NCI-H2107 treated with DMSO at 0.1 percent for 48 hours (cell line): ENCODE measurements at regions not wholly inside any gene's neighbourhood (a gene's known extent, or its start where the extent isn't known, plus 50 kb on each side); places are given as distances from the start of the nearest gene placed in this dataset.

Source experiments
- DNase-seq: peaks from one replicate; lab custom pipeline; 2025; ENCODE audit not compliant: unreplicated experiment; lab: John Stamatoyannopoulos, UW

DNA sequence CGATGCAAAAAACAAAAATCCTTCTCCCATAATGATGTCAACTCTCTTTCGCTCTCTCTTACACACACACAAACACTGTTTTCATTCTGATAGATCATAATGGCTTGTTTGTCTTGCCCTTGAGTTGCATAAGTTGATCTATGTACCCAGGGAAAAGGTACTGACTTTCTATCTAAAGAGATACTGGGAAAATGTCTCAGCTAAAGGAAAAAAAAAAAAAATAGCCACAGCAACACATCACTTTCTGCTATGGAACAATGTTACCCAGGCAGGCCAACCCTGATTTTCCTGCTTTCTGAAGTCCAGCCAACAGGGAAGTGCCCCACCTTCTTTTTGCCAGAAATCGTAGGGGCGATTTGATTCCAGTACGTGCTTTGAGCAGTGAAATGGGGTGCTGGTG is 212.6 kb upstream of the ACTBL2 start:
- DNase-seq = no peak

DNA sequence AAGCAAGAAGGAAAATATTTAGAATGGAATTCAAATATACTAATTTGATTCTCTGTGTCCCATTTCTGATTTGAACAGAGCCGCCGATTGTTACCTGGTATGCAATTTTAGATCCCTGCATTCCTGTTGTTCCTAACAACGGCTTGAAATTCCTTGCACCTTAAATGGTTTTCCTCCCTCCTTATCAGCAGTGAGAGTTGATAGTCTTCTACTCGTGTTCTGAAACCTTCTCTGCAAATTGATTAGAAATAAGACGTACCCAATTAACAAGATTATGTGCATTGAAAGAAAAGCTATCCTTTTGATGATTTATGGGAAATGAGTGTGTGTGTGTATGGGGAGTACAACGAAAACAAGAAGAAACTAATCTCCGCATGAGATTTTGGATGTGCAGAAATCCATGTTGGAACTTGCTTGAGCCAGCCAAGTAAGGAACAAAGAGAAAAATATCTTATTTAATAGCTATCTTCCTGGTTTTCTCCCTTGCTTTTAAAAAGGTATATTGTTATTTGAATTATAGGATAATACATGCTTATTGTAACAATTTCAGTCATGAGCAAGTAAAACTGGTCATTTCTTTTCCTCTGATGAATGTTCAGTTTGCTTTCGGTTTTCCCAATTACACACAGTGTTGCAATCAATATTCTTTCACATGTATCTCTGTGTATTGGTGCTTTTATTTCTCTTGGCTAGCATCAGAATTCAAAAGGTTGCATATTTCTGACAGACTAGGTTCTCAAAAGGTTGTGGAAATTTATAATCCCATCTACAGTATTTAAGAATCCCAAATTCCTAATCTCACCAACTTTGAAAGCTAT is 211.1 kb upstream of the ACTBL2 start:
- DNase-seq = no peak

DNA sequence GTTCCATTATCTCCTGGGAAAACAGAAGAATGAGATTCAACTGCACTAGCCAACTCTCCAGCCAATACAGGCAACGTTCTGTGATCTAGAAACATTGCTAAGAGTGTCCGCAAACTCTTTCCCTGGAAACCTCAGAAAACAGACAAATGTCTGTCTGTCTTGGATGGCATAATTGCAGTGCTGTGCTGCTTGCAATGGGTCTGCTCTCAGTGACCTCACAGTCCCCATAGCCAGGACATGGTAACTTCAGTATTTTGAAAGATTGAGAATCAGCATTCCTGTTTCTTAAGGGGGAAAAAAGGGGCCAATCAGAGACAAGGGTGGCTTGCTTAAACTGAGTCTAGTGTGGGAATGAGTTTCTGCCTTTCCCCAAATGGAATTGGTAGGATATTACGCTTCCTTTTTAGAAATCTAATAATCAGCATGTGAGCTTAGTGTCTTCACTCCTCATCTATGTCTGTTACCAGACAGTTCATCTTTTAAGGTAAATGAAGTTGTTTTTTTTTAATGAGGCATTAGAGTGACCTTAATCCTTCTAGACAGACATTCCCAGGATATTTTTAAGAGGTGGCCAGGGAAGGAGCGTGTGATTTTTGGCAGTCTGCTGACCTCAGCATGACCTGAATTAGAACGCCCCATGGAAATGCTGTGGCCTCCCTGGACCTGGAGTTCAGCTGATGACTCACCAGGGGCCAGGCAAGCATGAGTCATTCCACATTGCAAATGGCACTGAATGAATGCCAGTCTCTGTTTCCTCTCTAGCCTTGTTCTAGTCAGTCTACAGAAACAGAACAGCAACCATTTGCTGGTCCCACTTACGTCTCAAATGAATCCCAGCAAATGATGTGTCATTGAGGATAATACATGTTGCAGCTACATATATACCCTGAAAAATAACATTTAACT is 210.2 kb upstream of the ACTBL2 start:
- no peak for DNase-seq

DNA sequence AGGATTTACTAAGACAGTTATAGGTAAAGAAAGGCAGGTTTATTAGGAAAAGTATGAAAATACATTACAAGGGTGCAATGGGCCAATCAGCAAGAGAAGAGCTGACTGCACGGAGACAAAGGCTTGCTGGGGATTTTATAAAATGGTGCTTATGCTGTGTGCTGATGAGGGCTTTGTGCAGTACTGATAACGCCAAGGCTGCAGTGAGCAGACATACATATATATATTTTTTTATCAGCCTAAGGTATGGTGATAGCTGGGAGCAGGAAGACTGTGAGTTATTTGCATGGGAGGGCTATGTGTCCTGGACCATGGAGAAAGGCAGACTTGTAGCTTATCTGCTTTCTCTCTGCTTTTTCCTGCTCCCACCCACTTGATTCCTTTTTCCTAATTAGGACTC is 208.1 kb upstream of the ACTBL2 start:
- no peak for DNase-seq

DNA sequence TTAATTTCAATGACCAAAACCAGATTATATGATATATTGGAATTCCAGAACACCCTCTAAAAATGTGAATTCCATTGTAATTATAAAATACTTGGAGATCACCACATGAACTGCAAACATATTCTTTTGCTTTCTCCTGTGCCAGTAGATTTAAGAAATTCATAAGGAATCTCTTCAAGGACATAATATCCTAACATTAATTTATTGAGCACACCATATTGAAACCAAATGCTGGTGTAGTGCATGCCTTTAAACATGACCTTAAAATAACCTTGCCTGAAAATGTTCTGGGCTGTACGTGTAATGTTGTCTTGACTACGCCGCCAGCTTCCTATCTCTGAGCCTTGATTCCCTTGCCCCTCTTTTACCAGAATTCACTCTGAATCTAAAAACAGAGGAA is 205.0 kb upstream of the ACTBL2 start:
- no peak for DNase-seq

DNA sequence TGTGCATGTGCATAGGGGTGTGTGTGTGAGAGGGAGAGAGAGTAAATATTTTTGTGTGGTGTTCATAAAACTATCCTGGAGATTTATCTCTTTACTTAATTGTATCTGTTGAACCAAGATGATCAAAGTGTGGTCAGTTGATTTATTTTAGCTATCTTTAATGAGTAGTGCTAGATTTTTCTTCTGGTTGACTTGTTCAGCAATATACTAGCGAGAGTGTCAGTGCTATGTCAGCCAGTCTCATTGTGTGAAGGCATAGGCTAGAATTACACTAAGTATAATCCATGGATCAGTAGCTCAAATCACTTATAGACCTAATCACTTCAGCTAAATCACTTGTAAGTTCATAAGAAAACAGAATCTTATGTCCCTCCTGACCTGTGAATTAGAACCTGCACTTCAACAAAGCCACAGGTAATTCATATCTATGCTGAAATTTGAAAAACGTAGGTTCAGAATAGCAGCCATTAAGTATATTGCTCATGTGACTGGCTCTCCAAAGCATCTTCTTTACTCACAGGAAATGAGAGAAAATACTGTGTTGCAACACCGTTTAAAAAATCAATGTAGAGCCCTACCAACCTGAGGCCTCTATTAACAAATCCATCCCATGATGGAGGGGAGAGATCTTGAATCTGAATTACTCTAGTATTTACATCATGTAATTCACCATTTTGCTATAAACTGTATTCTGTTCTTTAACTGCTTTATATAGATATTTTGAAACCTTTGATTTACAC is 203.1 kb upstream of the ACTBL2 start:
- no peak for DNase-seq

DNA sequence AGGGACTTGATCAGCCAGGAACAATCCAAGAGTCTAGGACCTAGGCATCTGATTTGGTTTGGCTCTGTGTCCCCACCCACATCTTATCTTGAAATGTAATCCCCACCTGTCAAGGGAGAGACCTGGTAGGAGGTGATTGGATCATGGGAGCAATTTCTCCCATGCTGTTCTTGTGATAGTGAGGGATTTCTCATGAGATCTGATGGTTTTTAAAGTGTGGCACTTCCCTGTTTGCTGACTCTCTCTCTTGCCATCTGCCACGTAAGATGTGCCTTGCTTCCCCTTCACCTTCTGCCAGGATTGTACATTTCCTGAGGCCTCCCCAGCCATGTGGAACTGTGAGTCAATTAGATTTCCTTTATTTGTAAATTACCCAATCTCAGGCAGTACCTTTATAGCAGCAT is 201.7 kb upstream of the ACTBL2 start:
- DNase-seq = no peak

DNA sequence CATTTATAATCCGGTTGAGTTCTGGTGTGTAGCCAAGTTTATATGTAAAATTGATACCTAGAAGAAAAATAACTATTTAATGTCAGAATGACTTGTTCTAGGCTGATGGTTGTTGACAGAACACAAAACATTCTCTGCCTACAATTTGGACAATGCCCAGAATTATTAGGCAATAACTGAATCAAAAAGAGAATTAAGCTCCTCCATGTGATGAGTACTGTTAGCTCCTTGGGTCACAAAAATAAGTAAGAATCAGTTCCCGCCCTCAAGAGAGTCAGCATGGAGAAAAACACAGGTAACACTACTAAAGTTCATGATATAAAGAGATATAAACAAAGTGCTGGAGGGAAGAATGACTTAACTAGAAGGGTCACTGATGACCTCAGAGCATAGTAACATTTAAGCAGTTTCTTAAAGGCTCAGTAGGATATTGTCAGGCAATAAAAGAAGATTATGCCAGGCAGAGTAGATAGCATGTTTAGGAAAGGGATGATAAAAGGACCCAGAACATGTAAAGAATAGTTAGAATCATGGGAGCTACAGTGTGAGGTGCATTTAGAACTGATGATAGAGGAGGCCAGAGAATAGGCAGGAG is 200.5 kb upstream of the ACTBL2 start:
- no peak for DNase-seq

DNA sequence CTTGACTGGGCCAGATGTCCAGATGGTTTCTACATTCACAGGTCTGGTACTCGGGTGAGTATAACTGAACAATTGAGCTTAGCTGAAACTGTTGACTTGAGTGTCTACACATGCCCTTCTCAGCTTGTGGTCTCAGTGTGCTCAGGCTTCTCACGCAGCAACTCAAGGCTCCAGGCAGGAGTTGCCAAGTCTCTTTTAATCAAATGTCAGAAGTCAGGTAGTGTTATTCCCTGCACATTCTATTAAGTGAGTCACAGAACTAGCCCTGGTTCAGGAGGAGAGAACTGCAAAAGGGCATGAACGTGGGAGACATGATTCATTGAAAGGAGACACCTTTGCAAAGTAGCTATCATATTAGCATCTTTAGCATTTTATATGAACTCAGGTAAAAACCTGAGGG is 199.3 kb upstream of the ACTBL2 start:
- DNase-seq = no peak

DNA sequence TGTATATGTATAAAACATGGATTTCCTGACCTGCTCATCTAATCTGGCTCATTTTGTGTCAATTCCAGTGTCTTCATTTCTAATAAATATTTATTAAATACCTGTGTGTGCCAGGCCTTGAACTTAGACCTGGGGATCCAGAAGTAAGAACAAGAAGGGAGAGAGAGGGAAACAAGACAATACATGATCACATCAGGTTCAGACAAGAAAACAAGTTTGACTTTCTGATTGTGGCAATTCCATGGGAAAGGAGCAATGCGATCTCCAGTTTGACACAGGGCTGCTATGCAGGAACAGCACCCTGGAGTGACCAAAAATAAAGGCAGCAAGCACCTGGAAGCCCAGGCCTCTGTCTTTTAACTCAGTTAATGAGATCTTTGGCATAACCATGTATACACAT is 198.1 kb upstream of the ACTBL2 start:
- DNase-seq = no peak

DNA sequence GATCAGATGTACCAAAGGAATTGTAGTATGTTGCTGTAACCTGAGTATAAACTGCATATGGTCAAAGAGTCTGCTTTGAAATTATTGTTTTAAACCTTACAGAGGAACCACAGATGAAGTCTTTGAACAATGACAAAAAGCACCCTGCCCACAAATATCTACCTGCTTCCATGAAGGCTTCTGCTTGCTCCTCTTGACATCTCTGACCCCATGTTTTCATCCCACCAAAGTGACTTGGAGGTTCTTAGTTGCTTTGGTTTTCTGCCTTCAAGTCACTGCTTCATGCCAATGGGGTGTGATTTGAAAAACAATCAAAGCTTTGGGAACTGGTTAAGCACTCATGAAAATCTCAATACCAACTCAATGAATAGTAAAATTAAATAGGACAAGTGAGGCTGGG is 194.6 kb upstream of the ACTBL2 start:
- DNase-seq = no peak

DNA sequence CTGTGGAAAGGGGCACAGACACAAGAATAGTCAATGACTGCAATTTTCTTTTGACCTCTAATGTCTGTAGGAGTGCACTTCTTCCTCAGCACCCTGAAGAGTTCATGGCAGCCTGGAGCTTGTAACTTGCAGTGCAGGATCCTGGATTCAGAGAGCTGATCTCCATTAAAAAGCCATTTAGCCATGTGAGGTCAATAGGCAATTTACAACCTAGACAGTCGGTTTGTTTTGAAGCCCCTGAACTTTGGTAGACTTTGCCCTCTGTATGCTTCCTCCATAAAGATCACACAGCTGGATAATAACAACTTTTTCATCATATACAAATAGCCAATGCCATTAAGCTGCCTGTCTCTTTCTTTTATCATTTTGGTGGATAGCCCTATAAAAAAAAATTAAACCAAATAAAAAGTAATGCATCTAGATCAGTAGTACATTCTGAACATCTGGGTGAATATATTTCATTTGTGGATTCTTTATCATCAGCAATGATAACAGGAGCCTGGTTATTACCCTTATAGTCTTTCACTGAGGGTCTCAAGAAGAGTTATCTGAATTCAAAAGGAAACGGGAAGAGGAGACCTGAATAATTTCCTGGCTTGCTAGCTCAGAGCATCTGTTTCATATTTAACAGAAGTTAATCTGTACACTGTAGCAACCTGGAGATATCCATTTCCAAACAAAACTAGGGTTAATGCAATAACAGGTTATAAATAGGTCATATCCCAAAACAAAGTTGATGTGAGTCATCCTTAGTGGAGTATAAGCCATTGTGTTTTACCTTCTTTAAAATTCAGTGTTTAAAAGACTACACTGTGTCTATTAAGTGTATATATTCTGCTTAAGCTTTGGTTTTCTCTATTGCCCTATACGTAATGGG is 193.8 kb upstream of the ACTBL2 start:
- no peak for DNase-seq

DNA sequence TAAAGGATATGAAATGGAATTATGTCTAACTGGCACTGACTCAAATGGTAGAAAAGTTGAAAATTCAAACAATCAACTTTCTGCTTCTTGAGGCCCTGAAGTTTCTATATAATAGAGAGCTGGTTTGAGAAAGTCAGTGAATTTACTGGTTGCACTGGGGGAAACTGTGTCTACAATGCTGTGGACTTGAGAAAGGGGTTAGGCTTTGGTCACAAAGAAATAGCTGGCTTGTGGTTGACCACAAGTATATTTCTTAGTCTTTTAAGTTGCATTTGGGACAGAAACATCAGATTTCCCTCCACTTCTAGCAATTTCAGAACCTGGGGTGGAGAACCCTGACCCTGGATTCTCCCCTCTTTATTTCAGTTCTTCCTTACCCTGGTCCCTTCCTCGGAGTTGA is 192.6 kb upstream of the ACTBL2 start:
- no peak for DNase-seq

DNA sequence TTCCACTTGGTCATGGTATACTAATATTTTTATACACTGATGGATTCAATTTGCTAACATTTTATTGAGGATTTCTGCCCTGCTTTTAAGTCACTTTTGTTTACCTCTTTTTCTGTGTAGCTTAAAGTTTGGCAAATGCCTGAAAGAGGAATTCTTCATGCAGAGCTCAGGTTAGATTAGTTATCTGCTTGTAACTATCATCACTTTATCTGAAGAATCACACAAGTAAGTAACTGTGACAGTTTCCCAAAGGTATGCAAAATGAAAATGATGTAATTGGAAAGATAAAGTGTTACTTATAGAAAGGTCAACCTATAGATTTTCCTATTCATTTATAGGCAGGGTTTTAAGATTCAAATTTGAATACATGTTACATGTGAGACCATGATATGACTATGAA is 188.8 kb upstream of the ACTBL2 start:
- no peak for DNase-seq

DNA sequence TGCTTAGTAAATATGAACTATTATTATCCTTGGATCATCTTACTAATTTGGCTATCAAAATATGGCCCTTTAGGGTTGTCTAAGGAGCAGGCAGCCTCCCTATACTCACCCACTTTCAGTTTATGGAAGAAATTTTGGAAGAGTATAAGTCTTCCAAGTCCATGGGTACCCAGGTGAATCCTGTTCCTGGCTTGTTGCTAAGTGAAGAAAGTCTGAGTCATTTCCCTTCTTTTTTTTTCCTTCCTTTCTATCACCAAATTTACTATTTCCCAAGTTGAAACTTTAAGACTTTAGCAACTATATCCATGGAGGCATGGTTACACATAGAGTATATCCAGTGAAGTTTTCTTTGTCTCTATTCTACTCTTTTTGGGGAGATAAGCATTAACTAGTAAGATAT is 184.0 kb upstream of the ACTBL2 start:
- DNase-seq = no peak

DNA sequence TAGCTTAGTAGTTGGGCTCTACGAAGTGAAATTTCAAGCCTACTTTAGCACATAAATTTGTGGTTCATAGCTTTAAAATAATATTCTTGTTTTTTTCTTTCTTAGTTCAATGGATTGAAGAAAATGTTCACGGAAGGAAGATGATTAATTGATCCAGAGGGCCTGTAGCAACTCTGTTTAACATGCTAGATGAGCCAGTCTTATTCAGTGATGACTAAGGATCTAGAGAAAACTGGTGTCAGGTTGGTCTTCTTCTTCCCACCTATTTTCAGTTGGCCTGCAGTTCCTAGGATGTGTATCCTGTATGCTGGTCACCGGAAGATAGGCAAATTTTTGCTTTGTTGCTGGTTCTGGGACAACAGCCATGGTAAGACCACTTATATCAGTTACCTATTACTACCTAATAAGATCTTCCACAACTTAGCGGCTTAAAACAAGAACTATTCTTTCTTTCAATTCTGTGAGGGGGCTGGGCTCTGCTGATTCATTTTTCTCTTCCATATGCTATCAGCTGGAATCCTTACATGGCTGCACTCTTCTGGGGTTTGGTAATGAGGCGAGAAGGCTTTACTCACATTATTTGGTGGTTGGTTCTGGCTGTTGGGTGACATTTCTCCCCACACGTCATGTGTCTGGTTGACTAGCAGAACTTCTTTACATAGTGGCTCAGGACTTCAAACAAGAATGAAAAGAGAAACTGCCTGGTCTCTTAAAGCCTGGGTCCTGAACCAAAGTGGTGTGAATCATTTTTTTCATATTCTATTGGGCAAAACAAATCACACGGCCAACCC is 182.7 kb upstream of the ACTBL2 start:
- no peak for DNase-seq

DNA sequence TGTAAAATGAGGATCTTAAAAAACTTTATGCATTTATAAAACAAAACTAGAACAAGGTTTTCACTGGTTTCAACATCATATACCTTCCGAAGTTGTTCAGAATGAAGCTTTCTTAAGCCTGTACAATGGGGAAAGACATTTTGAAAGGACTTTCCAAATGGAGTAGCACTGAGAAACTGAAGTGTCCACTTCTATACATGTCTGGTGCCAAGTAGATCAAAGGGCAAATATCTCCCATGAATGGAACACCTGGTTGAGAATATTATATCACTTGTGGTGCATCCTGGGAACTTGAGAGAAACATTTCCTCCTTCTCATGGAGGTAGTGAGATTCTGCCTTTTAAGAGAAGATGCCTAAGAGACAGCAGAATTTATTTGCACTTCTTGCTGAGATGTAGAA is 182.1 kb upstream of the ACTBL2 start:
- DNase-seq = no peak

DNA sequence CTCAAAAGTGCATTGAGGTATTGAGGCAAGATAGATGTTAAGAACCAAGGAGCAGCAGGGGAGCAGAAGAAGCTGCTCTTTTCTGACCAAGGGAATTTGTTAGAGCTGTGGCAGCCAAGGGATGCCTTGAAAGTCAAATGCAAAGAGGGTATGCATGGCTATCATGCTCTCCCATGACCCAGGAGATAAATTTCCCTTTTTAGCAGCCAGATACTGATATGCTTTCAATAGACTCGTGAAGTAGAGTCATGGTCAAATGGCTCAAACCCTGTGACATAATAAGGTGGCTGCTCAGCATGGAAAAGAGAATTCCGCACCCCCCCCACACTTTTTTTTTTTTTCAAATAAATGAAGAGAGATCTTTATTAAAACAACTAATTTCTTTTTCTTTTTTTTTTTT is 180.9 kb upstream of the ACTBL2 start:
- DNase-seq = no peak

DNA sequence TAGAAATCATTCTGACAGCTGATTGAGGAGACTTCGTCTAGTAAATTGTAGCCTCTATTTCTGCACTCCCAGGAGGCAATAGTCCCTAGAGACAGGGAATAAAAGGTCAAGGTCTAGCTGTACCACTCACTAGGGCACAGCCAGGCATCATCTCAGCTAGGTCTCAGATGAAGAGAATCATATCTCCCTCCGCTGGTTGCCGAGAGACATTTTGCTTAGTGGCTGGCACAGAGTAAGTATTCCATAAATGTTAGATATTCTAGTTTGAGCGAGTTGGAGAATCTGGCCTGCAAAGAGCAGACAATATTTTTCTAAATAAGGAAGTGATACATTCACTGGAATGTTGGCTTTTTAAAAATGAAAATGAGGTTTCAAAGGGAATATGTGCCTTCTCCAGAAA is 180.4 kb upstream of the ACTBL2 start:
- no peak for DNase-seq

DNA sequence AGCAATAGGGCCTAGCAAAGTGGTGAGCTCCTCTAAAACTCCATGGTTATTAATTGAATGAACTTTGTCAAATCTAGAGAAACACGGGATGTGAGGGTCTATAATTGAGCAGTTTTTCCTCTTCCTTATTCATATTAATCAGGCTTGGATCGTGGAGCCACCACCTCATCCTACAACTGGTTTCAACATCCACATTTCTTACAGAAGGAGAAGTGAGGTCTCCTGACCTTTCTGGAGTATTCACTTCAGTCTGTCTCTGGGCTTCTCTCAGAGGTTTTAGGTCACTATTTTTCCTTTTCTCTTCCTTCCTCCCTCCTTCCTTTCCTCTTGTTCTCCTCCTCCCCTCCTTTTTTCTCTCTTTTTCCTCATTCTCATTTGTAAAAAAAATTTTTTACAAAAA is 177.3 kb upstream of the ACTBL2 start:
- DNase-seq = no peak
